Keratinocyte (primary cell): ENCODE measurements at regions not wholly inside any gene's neighbourhood (a gene's known extent, or its start where the extent isn't known, plus 50 kb on each side); places are given as distances from the start of the nearest gene placed in this dataset.
"Not testable (repeated sequence)": the region's sequence is repeated elsewhere in the genome, so short reads cannot be mapped to it uniquely, and the experiment has no call there.

Source experiments
- DNase-seq: peaks from one replicate; pipeline ENCODE4 v3.0.0-alpha.2; 2011; ENCODE audit warnings: low read depth, missing footprints, low spot score
- FAIRE-seq: peaks from 2 replicates; lab custom pipeline; 2011; peaks lifted over from hg19 to GRCh38; lab: Jason Lieb, UNC
- H2AFZ ChIP-seq: 2 replicates; pipeline ENCODE4 v1.6.0; 2012; ENCODE audit warnings: low read length, control low read depth, inconsistent platforms; ENCODE audit not compliant: control insufficient read depth
- H3K27ac ChIP-seq: 2 replicates; pipeline ENCODE4 v1.5.1; 2011; ENCODE audit warnings: low read length; ENCODE audit not compliant: control insufficient read depth, insufficient read depth
- H3K27me3 ChIP-seq: 3 replicates; pipeline ENCODE4 v1.6.0; 2011; ENCODE audit warnings: low read length; ENCODE audit not compliant: control insufficient read depth, insufficient read depth; ENCODE audit errors: extremely low read depth
- H3K36me3 ChIP-seq, 2 experiments: 2 replicates in 1 of 2; 3 replicates in 1 of 2; pipeline ENCODE4 v1.5.1; 2011; ENCODE audit warnings: low read length in 2 of 2, mild to moderate bottlenecking in 1 of 2; ENCODE audit not compliant: control insufficient read depth in 2 of 2, insufficient read depth in 2 of 2; ENCODE audit errors: extremely low read depth in 1 of 2
- H3K4me1 ChIP-seq: 3 replicates; pipeline ENCODE4 v1.5.1; 2011; ENCODE audit warnings: low read length; ENCODE audit not compliant: control insufficient read depth, insufficient read depth; ENCODE audit errors: extremely low read depth
- H3K4me2 ChIP-seq: 3 replicates; pipeline ENCODE4 v1.6.0; 2011; ENCODE audit warnings: low read depth, low read length; ENCODE audit not compliant: control insufficient read depth, insufficient read depth; ENCODE audit errors: extremely low read depth
- H3K4me3 ChIP-seq, 3 experiments: fragments of 200-600 bp in 1 of 3; sonication (generic) in 1 of 3; 2 replicates in 2 of 3; 3 replicates in 1 of 3; pipeline ENCODE4 v1.5.1; 2011 to 2016; ENCODE audit warnings: low read length in 3 of 3, mild to moderate bottlenecking in 3 of 3, control low read depth in 2 of 3, inconsistent platforms in 1 of 3, low read depth in 1 of 3, mixed read lengths in 1 of 3, mixed run types in 1 of 3, moderate library complexity in 1 of 3; ENCODE audit not compliant: control insufficient read depth in 2 of 3, insufficient read depth in 2 of 3; ENCODE audit errors: extremely low read depth in 1 of 3
- H3K79me2 ChIP-seq: 2 replicates; pipeline ENCODE4 v1.6.0; 2012; ENCODE audit warnings: low read length; ENCODE audit not compliant: control insufficient read depth, insufficient read depth
- H3K9ac ChIP-seq: 3 replicates; pipeline ENCODE4 v1.6.0; 2011; ENCODE audit warnings: low read length; ENCODE audit not compliant: control insufficient read depth, insufficient read depth; ENCODE audit errors: extremely low read depth
- H3K9me1 ChIP-seq: 3 replicates; pipeline ENCODE4 v1.6.0; 2011; ENCODE audit warnings: low read length; ENCODE audit not compliant: control insufficient read depth, insufficient read depth; ENCODE audit errors: extremely low read depth
- H3K9me3 ChIP-seq: 2 replicates; pipeline ENCODE4 v1.5.1; 2012; ENCODE audit warnings: low read depth, low read length; ENCODE audit not compliant: control insufficient read depth
- H4K20me1 ChIP-seq: 3 replicates; pipeline ENCODE4 v1.6.0; 2011; ENCODE audit warnings: low read length; ENCODE audit not compliant: control insufficient read depth, insufficient read depth; ENCODE audit errors: extremely low read depth
- CTCF ChIP-seq, 3 experiments: IDR thresholded peaks in 1 of 3; conservative IDR thresholded peaks in 1 of 3; optimal IDR thresholded peaks in 1 of 3; 2 replicates in 2 of 3; 3 replicates in 1 of 3; pipeline versions ENCODE3 to v1.5.1; 2011; ENCODE audit warnings: low read length in 3 of 3, mild to moderate bottlenecking in 3 of 3, moderate library complexity in 2 of 3, control low read depth in 1 of 3, inconsistent platforms in 1 of 3; ENCODE audit not compliant: insufficient read depth in 2 of 3; ENCODE audit errors: extremely low read depth in 1 of 3
- EZH2 ChIP-seq: IDR thresholded peaks from one replicate; pipeline ENCODE4 v1.6.1; 2012; ENCODE audit warnings: inconsistent platforms, mild to moderate bottlenecking, low read length, moderate library complexity
- dilution Hi-C: fragments of 300-500 bp; cut with MboI; formaldehyde crosslinking; loops from one replicate; pipeline ENCODE4 v1.7.0; 2020; ENCODE audit warnings: low sequenced_read_pairs; ENCODE audit not compliant: extremely low pct_ligation_motif_present

- no peaks in the 10 kb centered on the region for H3K27me3 ChIP-seq
- H3K27ac ChIP-seq = no peak overlapping the region
- no peaks in the 10 kb centered on the region for H4K20me1 ChIP-seq
- TF ChIP-seq CTCF (optimal IDR thresholded peaks at IDR 0.05 in 1 of 3, IDR thresholded peaks at IDR 0.05 in 1 of 3, conservative IDR thresholded peaks at IDR 0.05 in 1 of 3; ENCODE audit: extremely low read depth in 1 of 3, insufficient read depth in 2 of 3, low read length in 3 of 3) = no peak
- TF ChIP-seq EZH2 = no peak
- DNase-seq (no peak), FAIRE-seq (no peak)
- dilution Hi-C loops = no loop called here
- H3K4me2 ChIP-seq = no peak overlapping the region
- H3K9me3 ChIP-seq = no peaks in the 10 kb centered on the region
- no peaks in the 10 kb centered on the region for H3K36me3 ChIP-seq
- H3K4me1 ChIP-seq = peaks cover 12% of the 10 kb centered on the region
- no peak overlapping the region for H3K4me3 ChIP-seq
- H3K9ac ChIP-seq = no peak overlapping the region
- H3K9me1 ChIP-seq = no peaks in the 10 kb centered on the region
- no peak overlapping the region for H2AFZ ChIP-seq
- no peaks in the 10 kb centered on the region for H3K79me2 ChIP-seq
Observed at GRCh38 chr5:17121776-17122175, 95.7 kb upstream of the BASP1 start.

- no peak overlapping the region for H3K4me3 ChIP-seq
- DNase-seq (no peak), FAIRE-seq (no peak)
- peaks cover 22% of the 10 kb centered on the region for H3K4me1 ChIP-seq
- H3K4me2 ChIP-seq = no peak overlapping the region
- no peaks in the 10 kb centered on the region for H4K20me1 ChIP-seq
- H3K36me3 ChIP-seq = no peaks in the 10 kb centered on the region
- TF ChIP-seq EZH2 (no peak), CTCF (optimal IDR thresholded peaks at IDR 0.05 in 1 of 3, IDR thresholded peaks at IDR 0.05 in 1 of 3, conservative IDR thresholded peaks at IDR 0.05 in 1 of 3; ENCODE audit: extremely low read depth in 1 of 3, insufficient read depth in 2 of 3, low read length in 3 of 3) (no peak)
- H3K27ac ChIP-seq = no peak overlapping the region
- H3K9ac ChIP-seq = no peak overlapping the region
- H3K9me1 ChIP-seq = no peaks in the 10 kb centered on the region
- no peaks in the 10 kb centered on the region for H3K9me3 ChIP-seq
- no peaks in the 10 kb centered on the region for H3K79me2 ChIP-seq
- no peak overlapping the region for H2AFZ ChIP-seq
- dilution Hi-C loops = no loop called here
- H3K27me3 ChIP-seq = no peaks in the 10 kb centered on the region
Observed at GRCh38 chr5:17123010-17123409, 94.4 kb upstream of the BASP1 start.

GRCh38 chr5:17123773-17124172 is 93.7 kb upstream of the BASP1 start:
- H3K9me1 ChIP-seq, DNase-seq, H4K20me1 ChIP-seq, H3K27me3 ChIP-seq, dilution Hi-C loops, H3K9me3 ChIP-seq, H2AFZ ChIP-seq, H3K9ac ChIP-seq, H3K36me3 ChIP-seq, H3K4me2 ChIP-seq, FAIRE-seq, H3K27ac ChIP-seq, H3K79me2 ChIP-seq, H3K4me3 ChIP-seq: not testable (repeated sequence)
- H3K4me1 ChIP-seq = peaks cover 22% of the 10 kb centered on the region
